Vagina (tissue), 2 donors: ENCODE measurements at regions not wholly inside any gene's neighbourhood (a gene's known extent, or its start where the extent isn't known, plus 50 kb on each side); places are given as distances from the start of the nearest gene placed in this dataset.

ENCODE experiments used
- DNase-seq, 2 donors: peaks; one replicate each; pipeline ENCODE4 v3.0.0-alpha.2; 2017; ENCODE audit errors: extremely low spot score in 2 of 2
- H3K27ac ChIP-seq: fragments of 200-600 bp; sonication (generic); one replicate; pipeline ENCODE4 v1.5.1; 2019
- H3K27me3 ChIP-seq: fragments of 200-600 bp; sonication (generic); one replicate; pipeline ENCODE4 v1.5.1; 2019
- H3K36me3 ChIP-seq, 2 donors: fragments of 200-600 bp; sonication (generic); one replicate each; pipeline ENCODE4 v1.5.1; 2017 to 2019
- H3K4me1 ChIP-seq: fragments of 200-600 bp; sonication (generic); one replicate; pipeline ENCODE4 v1.5.1; 2019
- H3K4me3 ChIP-seq, 2 donors: fragments of 200-600 bp; sonication (generic); 1 replicate in 1 of 2; 2 replicates in 1 of 2; pipeline ENCODE4 v1.5.1; 2016 to 2019
- H3K9me3 ChIP-seq: fragments of 200-600 bp; sonication (generic); one replicate; pipeline ENCODE4 v1.5.1; 2019
- POLR2A ChIP-seq, 2 donors: fragments of 450-650 bp; IDR thresholded peaks; one replicate each; pipeline ENCODE4 v1.6.1; 2017; ENCODE audit warnings: antibody characterized with exemption in 2 of 2, mild to moderate bottlenecking in 2 of 2, moderate library complexity in 2 of 2
- POLR2AphosphoS5 ChIP-seq, 2 donors: sonication (generic); formaldehyde crosslinking; IDR thresholded peaks; one replicate each; pipeline ENCODE4 v1.9.0; 2017; ENCODE audit warnings: antibody characterized with exemption in 2 of 2, mild to moderate bottlenecking in 2 of 2, low read depth in 1 of 2; ENCODE audit not compliant: insufficient read depth in 1 of 2
- intact Hi-C: fragments of 100-400 bp; cut with DNase I; formaldehyde crosslinking; loops from one replicate; pipeline ENCODE4 v1.15.1; 2023
- TF ChIP-seq, protein P1 (sequence below), 3 experiments: fragments of 450-650 bp in 2 of 3; fragments of 200-600 bp in 1 of 3; sonication (generic) in 1 of 3; IDR thresholded peaks; one replicate each; pipeline ENCODE4 v1.5.1; 2017 to 2019; ENCODE audit warnings: antibody characterized with exemption in 3 of 3, mild to moderate bottlenecking in 2 of 3, moderate library complexity in 2 of 3

DNA sequence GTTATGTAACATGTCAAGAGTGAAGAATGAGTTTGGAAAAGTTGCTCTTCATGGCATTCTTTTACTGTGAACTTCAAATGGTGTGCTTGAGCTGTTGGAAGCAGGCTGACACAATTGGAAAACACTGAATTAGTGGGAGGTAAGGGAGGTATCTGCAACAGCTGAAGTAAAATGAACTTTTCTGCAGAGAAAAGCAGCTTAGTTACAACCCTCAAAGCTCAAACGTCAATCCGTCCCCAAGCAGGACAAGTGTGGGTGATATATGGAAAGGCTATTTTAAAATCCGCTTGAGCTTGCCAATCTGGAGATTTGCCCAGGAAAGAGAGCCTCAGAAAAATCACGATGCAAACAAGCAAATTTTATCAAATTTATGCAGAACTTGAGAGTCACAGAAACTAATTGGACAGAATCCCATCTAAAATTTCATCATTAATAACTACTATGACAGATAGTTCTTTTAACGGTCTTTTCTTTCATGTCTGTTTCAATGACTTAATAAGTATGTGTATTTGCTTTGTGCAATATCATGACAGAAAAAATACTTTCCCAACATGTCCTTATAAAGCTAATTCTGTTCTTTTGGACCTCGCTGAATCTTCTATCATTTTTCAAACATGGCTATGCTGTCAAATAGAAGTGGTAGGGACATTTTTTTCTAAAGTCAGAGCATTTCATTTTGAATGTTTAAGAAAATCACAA lies 266.6 kb upstream of the SLITRK3 start:
- intact Hi-C loops: no loop called here
- Histone ChIP-seq H3K27ac (no peak overlapping the region), H3K9me3 (no peaks in the 10 kb centered on the region), H3K4me3 (no peak overlapping the region), H3K27me3 (no peaks in the 10 kb centered on the region), H3K4me1 (no peaks in the 10 kb centered on the region), H3K36me3 (no peaks in the 10 kb centered on the region)
- TF ChIP-seq POLR2AphosphoS5 (IDR thresholded peaks at IDR 0.05; ENCODE audit: insufficient read depth in 1 of 2, low read depth in 1 of 2) (no peak), POLR2A (IDR thresholded peaks at IDR 0.05) (no peak)
- TF ChIP-seq, protein P1, sequence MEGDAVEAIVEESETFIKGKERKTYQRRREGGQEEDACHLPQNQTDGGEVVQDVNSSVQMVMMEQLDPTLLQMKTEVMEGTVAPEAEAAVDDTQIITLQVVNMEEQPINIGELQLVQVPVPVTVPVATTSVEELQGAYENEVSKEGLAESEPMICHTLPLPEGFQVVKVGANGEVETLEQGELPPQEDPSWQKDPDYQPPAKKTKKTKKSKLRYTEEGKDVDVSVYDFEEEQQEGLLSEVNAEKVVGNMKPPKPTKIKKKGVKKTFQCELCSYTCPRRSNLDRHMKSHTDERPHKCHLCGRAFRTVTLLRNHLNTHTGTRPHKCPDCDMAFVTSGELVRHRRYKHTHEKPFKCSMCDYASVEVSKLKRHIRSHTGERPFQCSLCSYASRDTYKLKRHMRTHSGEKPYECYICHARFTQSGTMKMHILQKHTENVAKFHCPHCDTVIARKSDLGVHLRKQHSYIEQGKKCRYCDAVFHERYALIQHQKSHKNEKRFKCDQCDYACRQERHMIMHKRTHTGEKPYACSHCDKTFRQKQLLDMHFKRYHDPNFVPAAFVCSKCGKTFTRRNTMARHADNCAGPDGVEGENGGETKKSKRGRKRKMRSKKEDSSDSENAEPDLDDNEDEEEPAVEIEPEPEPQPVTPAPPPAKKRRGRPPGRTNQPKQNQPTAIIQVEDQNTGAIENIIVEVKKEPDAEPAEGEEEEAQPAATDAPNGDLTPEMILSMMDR (IDR thresholded peaks at IDR 0.05): no peak
- no peak for DNase-seq

DNA sequence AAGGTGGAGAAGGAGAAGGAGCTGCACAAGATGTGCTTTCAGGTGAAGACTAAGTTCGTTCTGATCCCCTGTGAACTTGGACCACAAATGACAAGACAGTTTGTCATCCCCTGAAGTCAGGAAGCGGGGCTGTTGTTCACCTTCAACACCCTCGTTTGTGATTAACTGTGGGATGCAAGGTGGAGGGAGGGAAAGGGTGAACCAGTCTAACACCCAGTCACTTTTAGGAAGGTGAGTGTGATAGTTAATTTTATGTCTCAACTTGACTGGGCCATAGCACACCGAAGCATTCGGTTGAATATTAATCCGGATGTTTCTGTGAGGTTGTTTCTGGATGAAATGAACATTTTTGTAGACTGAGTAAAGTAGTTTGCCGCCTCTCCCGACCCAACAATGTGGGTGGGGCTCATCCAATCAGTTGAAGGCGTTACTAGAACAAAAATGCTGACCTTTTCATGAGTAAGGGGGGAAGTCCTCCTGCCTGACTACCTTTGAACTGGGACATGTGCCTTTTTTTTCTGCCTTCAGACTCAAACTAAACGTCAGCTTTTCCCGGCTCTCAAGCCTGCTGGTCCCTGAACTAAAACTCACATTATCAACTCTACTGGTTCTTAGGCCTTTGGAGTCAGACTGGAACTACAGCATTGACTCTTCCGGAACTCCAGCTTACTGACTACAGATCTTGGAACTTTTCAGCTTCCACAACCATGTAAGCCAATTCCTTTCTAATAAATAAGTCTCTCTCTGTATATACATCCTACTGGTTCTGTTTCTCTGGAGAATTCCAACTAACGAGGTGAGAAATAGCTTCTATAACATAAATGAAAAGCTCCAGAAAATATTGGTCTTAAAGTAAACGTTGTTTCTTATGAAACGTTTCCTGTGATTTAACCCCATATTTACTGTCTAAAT lies 264.0 kb upstream of the SLITRK3 start:
- Histone ChIP-seq H3K27ac (no peak overlapping the region), H3K4me3 (no peak overlapping the region), H3K27me3 (no peaks in the 10 kb centered on the region), H3K36me3 (no peaks in the 10 kb centered on the region), H3K4me1 (no peaks in the 10 kb centered on the region), H3K9me3 (no peaks in the 10 kb centered on the region)
- no peak for DNase-seq
- TF ChIP-seq POLR2AphosphoS5 (IDR thresholded peaks at IDR 0.05; ENCODE audit: insufficient read depth in 1 of 2, low read depth in 1 of 2): no peak
- TF ChIP-seq POLR2A (IDR thresholded peaks at IDR 0.05): no peak
- TF ChIP-seq, protein P1 (IDR thresholded peaks at IDR 0.05): no peak
- intact Hi-C loops: no loop called here

DNA sequence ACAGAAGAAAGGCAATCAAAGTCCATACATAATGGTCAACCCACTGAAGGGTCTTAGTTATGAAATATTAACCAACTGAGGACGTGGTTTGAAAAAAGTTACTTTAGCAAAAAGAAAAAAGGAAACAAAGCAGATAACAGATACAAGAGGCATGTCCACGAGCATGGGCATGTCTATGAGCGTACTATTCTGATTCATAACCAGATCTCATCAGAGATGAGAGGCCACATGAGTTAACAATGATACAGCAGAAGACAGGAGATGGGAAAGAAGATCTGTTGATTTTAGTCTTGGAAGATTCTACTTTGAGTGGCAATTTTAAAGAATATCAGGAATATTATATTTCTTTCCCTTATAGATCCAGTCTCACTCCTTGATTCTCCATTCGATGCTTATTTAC lies 262.9 kb upstream of the SLITRK3 start:
- intact Hi-C loops: no loop called here
- Histone ChIP-seq H3K36me3 (no peaks in the 10 kb centered on the region), H3K4me1 (no peaks in the 10 kb centered on the region), H3K9me3 (no peaks in the 10 kb centered on the region), H3K27ac (no peak overlapping the region), H3K4me3 (no peak overlapping the region), H3K27me3 (no peaks in the 10 kb centered on the region)
- TF ChIP-seq POLR2A (IDR thresholded peaks at IDR 0.05): no peak
- TF ChIP-seq POLR2AphosphoS5 (IDR thresholded peaks at IDR 0.05; ENCODE audit: insufficient read depth in 1 of 2, low read depth in 1 of 2): no peak
- TF ChIP-seq, protein P1 (IDR thresholded peaks at IDR 0.05): no peak
- no peak for DNase-seq

DNA sequence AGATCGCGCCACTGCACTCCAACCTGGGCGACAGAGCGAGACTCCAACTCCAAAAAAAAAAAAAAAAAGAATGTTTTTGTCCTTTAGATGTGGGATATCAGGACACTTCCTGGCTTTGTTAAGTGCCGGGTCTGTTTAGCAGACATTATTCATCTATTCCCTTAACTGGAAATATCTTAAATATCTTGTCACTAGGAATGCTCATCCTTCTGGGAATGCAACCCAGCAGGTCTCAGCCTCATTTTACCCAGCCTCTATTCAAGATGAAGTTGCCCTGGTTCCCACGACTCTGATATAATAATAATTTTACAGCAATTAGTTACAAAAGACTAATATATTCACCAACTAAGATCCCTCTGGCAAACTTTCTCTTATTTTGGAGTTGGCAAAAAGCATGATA lies 260.9 kb upstream of the SLITRK3 start:
- DNase-seq: no peak
- H3K36me3 ChIP-seq: no peaks in the 10 kb centered on the region
- no peak overlapping the region for H3K4me3 ChIP-seq
- no peak overlapping the region for H3K27ac ChIP-seq
- no peaks in the 10 kb centered on the region for H3K27me3 ChIP-seq
- intact Hi-C loops: no loop called here
- H3K9me3 ChIP-seq: no peaks in the 10 kb centered on the region
- TF ChIP-seq POLR2A (IDR thresholded peaks at IDR 0.05) (no peak), POLR2AphosphoS5 (IDR thresholded peaks at IDR 0.05; ENCODE audit: insufficient read depth in 1 of 2, low read depth in 1 of 2) (no peak)
- TF ChIP-seq, protein P1 (IDR thresholded peaks at IDR 0.05): no peak
- H3K4me1 ChIP-seq: no peaks in the 10 kb centered on the region

DNA sequence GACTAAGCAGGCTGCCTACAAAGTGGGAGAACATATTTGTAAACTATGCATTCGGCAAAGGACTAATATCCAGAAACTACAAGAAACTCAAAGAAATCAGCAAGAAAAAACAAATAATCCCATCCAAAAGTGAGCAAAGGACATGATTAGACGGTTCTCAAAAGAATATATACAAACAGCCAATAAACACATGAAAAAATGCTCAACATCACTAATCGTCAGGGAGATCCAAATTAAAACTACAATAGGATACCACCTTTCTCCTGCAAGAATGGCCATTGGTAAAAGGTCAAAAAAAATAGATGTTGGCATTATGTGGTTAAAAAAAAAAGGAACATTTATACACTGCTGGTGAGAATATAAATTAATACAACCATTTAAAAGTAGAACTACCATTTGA lies 259.6 kb upstream of the SLITRK3 start:
- no peak overlapping the region for H3K4me3 ChIP-seq
- H3K36me3 ChIP-seq: no peaks in the 10 kb centered on the region
- H3K4me1 ChIP-seq: no peaks in the 10 kb centered on the region
- no peak for TF ChIP-seq POLR2AphosphoS5 (IDR thresholded peaks at IDR 0.05; ENCODE audit: insufficient read depth in 1 of 2, low read depth in 1 of 2)
- TF ChIP-seq, protein P1 (IDR thresholded peaks at IDR 0.05): no peak
- TF ChIP-seq POLR2A (IDR thresholded peaks at IDR 0.05): no peak
- no peaks in the 10 kb centered on the region for H3K9me3 ChIP-seq
- DNase-seq: no peak
- H3K27me3 ChIP-seq: no peaks in the 10 kb centered on the region
- intact Hi-C loops: no loop called here
- H3K27ac ChIP-seq: no peak overlapping the region
